A673 (cell line): ENCODE measurements at regions not wholly inside any gene's neighbourhood (a gene's known extent, or its start where the extent isn't known, plus 50 kb on each side); places are given as distances from the start of the nearest gene placed in this dataset.

Experiments
- CTCF ChIP-seq: fragments of 300-800, 200-600 bp; sonication (generic); conservative IDR thresholded peaks from 2 replicates; pipeline ENCODE4 v1.5.1; 2017; ENCODE audit warnings: low read depth, mild to moderate bottlenecking, antibody characterized with exemption, low read length, moderate library complexity, mixed read lengths
- EZH2 ChIP-seq: fragments of 200-600 bp; sonication (generic); IDR thresholded peaks from 2 replicates; pipeline ENCODE4 v1.6.1; 2017; ENCODE audit warnings: borderline replicate concordance, low read depth, mild to moderate bottlenecking, mixed read lengths, antibody characterized with exemption, low read length; ENCODE audit not compliant: poor library complexity, severe bottlenecking

- TF ChIP-seq CTCF (no peak), EZH2 (no peak)
Measured at GRCh38 chr2:186129767-186130581, 356.1 kb upstream of the ZC3H15 start.
